Duodenal mucosa (tissue), 2 donors: ENCODE measurements at regions not wholly inside any gene's neighbourhood (a gene's known extent, or its start where the extent isn't known, plus 50 kb on each side); places are given as distances from the start of the nearest gene placed in this dataset.

Source experiments
- H3K27ac ChIP-seq: one replicate; pipeline ENCODE4 v1.7.0; 2013; ENCODE audit warnings: low read depth, low read length
- H3K27me3 ChIP-seq, 2 donors: one replicate each; pipeline ENCODE4 v1.7.0; 2013; ENCODE audit warnings: low read length in 2 of 2, control low read depth in 1 of 2; ENCODE audit not compliant: insufficient read depth in 2 of 2, control insufficient read depth in 1 of 2
- H3K36me3 ChIP-seq, 2 donors: one replicate each; pipeline ENCODE4 v1.7.0; 2013; ENCODE audit warnings: low read length in 2 of 2, control low read depth in 1 of 2; ENCODE audit not compliant: insufficient read depth in 2 of 2, control insufficient read depth in 1 of 2
- H3K4me1 ChIP-seq, 2 donors: one replicate each; pipeline ENCODE4 v1.7.0; 2013; ENCODE audit warnings: low read length in 2 of 2, control low read depth in 1 of 2; ENCODE audit not compliant: insufficient read depth in 2 of 2, control insufficient read depth in 1 of 2
- H3K4me3 ChIP-seq, 2 donors: one replicate each; pipeline ENCODE4 v1.7.0; 2013; ENCODE audit warnings: low read length in 2 of 2, low read depth in 1 of 2
- H3K9ac ChIP-seq, 2 donors: one replicate each; pipeline ENCODE4 v1.7.0; 2013; ENCODE audit warnings: low read length in 2 of 2, low read depth in 1 of 2
- H3K9me3 ChIP-seq, 2 donors: one replicate each; pipeline ENCODE4 v1.7.0; 2013; ENCODE audit warnings: low read length in 2 of 2, control low read depth in 1 of 2; ENCODE audit not compliant: control insufficient read depth in 1 of 2

DNA sequence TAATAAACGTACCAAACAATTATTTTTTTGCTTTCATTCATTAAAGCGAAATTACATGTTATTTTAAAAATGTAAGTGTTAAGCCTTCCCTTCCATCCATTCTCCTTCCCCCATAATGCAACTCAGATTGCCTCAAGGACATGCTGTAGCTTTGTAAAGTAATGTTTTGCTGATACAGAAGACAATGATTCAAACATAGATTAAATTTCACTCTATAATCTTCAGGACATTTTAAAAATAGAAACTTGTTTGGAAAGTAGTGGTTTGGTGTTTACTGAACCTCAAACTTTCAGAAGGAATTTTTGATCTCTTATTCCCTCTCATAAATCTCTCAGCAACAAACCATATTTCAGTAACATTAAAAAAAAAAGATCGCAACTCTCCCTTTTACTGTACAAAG is 350.9 kb upstream of the HSF2 start:
- no peaks in the 10 kb centered on the region for H3K27me3 ChIP-seq
- H3K4me3 ChIP-seq: no peak overlapping the region
- no peak overlapping the region for H3K27ac ChIP-seq
- no peaks in the 10 kb centered on the region for H3K4me1 ChIP-seq
- no peaks in the 10 kb centered on the region for H3K9me3 ChIP-seq
- no peaks in the 10 kb centered on the region for H3K36me3 ChIP-seq
- H3K9ac ChIP-seq: no peak overlapping the region

- Histone ChIP-seq H3K27ac (no peak overlapping the region), H3K27me3 (no peaks in the 10 kb centered on the region), H3K4me1 (no peaks in the 10 kb centered on the region), H3K36me3 (no peaks in the 10 kb centered on the region), H3K4me3 (no peak overlapping the region), H3K9ac (no peak overlapping the region), H3K9me3 (no peaks in the 10 kb centered on the region)
Observed at GRCh38 chr6:122049341-122049740, 350.1 kb upstream of the HSF2 start.

DNA sequence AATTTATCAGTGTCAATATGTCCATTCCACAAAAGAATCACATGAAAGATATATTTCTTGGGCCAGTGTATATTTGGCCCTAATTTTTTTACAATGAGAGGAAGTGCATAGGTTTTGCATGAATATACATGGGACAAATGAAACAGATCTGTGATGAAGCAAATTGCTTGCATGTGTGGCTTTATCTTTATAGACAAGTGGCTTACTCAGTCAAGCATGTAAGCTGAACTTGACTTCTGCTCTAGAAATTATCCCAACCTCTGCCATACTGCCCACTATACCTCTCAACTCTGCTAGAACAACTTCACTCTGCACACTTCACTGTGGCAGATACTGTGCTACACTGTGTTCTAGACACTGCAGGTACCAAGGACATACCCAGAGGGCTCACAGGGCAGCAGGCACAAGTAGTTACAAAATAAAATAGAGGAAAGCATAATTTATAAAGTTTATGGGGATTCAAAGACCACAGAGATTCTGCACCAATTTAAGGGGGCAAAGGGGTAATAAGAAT is 349.2 kb upstream of the HSF2 start:
- Histone ChIP-seq H3K9ac (no peak overlapping the region), H3K36me3 (no peaks in the 10 kb centered on the region), H3K4me3 (no peak overlapping the region), H3K27ac (no peak overlapping the region), H3K4me1 (no peaks in the 10 kb centered on the region), H3K27me3 (no peaks in the 10 kb centered on the region), H3K9me3 (no peaks in the 10 kb centered on the region)

GRCh38 chr6:122052346-122052900 is 347.0 kb upstream of the HSF2 start:
- H3K27ac ChIP-seq: no peak overlapping the region
- H3K9ac ChIP-seq: no peak overlapping the region
- no peaks in the 10 kb centered on the region for H3K36me3 ChIP-seq
- no peaks in the 10 kb centered on the region for H3K9me3 ChIP-seq
- H3K4me3 ChIP-seq: no peak overlapping the region
- H3K27me3 ChIP-seq: no peaks in the 10 kb centered on the region
- H3K4me1 ChIP-seq: no peaks in the 10 kb centered on the region

GRCh38 chr6:122059918-122060317 is 339.5 kb upstream of the HSF2 start:
- H3K27me3 ChIP-seq: no peaks in the 10 kb centered on the region
- H3K36me3 ChIP-seq: no peaks in the 10 kb centered on the region
- H3K27ac ChIP-seq: no peak overlapping the region
- H3K4me3 ChIP-seq: no peak overlapping the region
- H3K9ac ChIP-seq: no peak overlapping the region
- peaks cover 0 to 7% of the 10 kb centered on the region in 2 donors for H3K4me1 ChIP-seq
- H3K9me3 ChIP-seq: no peaks in the 10 kb centered on the region

- H3K27ac ChIP-seq: no peak overlapping the region
- no peak overlapping the region for H3K4me3 ChIP-seq
- H3K9me3 ChIP-seq: no peaks in the 10 kb centered on the region
- H3K27me3 ChIP-seq: no peaks in the 10 kb centered on the region
- H3K4me1 ChIP-seq: peaks cover 0 to 7% of the 10 kb centered on the region in 2 donors
- H3K9ac ChIP-seq: no peak overlapping the region
- no peaks in the 10 kb centered on the region for H3K36me3 ChIP-seq
Observed at GRCh38 chr6:122061855-122062254, 337.6 kb upstream of the HSF2 start.

DNA sequence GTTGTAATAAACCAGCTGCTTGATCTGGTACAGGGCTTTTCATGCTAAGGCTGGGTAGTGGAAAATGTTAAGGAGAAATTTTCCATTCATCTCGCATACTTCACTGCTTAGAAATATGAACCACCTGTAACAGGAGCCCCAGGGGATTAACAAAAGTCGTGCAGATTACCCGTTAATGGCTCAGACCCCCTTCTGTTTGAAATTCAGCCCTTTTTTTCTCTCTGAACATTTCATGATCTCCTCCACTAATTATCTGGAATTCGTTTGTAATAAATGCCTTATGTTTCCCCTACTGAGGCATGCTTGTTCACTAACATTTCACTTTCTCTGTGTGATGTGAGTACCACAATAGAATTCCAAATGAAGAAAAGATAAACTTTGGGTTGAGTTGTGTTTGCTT is 336.4 kb upstream of the HSF2 start:
- Histone ChIP-seq H3K9me3 (no peaks in the 10 kb centered on the region), H3K36me3 (no peaks in the 10 kb centered on the region), H3K27me3 (no peaks in the 10 kb centered on the region), H3K4me3 (no peak overlapping the region), H3K9ac (no peak overlapping the region), H3K4me1 (peaks cover 0 to 7% of the 10 kb centered on the region in 2 donors), H3K27ac (no peak overlapping the region)

DNA sequence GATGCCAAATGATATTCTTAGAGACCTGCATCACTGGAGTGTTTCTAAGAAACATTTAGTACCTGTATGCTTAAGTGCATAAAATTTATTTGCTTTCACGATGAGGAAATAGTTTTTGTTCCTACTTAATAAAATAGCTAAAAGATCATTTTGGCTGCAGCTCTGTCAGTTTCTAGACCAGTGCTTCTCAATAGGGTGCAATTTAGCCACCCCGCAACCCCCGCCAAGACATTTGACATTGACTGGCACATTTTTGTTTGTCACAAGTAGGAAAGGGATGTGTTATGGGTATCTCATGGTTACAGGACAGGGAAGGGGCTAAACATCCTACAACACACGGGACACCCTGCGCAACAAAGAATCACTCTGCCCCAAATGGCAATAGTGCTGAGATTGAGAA is 335.7 kb upstream of the HSF2 start:
- Histone ChIP-seq H3K4me3 (no peak overlapping the region), H3K36me3 (no peaks in the 10 kb centered on the region), H3K4me1 (peaks cover 0 to 7% of the 10 kb centered on the region in 2 donors), H3K9me3 (no peaks in the 10 kb centered on the region), H3K27ac (no peak overlapping the region), H3K27me3 (no peaks in the 10 kb centered on the region), H3K9ac (no peak overlapping the region)

DNA sequence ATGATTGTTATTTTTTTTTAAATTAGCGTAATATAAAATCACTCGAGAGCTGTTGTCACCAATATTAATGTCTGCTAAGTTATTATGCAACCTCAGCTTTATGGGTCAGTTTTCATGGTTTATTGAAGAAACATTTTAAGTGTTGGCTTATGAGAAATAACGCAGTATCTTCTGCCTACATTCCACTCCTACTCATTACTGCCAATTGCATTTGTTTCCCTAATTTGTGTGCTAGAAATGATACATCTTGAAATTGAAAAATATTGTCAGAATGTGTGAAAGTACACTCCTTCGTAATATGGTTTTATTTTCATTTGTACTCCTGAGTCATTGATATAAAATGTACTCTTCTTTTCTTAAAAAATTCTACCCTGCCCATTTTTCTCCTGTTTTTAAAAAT is 333.3 kb upstream of the HSF2 start:
- Histone ChIP-seq H3K4me3 (no peak overlapping the region), H3K9me3 (no peaks in the 10 kb centered on the region), H3K9ac (no peak overlapping the region), H3K27ac (no peak overlapping the region), H3K4me1 (peaks cover 0 to 7% of the 10 kb centered on the region in 2 donors), H3K36me3 (no peaks in the 10 kb centered on the region), H3K27me3 (no peaks in the 10 kb centered on the region)

GRCh38 chr6:122068291-122068769 is 331.1 kb upstream of the HSF2 start:
- Histone ChIP-seq H3K4me3 (no peak overlapping the region), H3K9ac (no peak overlapping the region), H3K9me3 (no peaks in the 10 kb centered on the region), H3K36me3 (no peaks in the 10 kb centered on the region), H3K4me1 (no peaks in the 10 kb centered on the region), H3K27ac (no peak overlapping the region), H3K27me3 (no peaks in the 10 kb centered on the region)
